Ecto neural progenitor cell (in vitro differentiated cells): ENCODE measurements at regions not wholly inside any gene's neighbourhood (a gene's known extent, or its start where the extent isn't known, plus 50 kb on each side); places are given as distances from the start of the nearest gene placed in this dataset.
"Not testable (repeated sequence)": the region's sequence is repeated elsewhere in the genome, so short reads cannot be mapped to it uniquely, and the experiment has no call there.

Experiments
- DNase-seq: peaks from one replicate; pipeline ENCODE4 v3.0.0-alpha.2; 2018; ENCODE audit warnings: low spot score

DNA sequence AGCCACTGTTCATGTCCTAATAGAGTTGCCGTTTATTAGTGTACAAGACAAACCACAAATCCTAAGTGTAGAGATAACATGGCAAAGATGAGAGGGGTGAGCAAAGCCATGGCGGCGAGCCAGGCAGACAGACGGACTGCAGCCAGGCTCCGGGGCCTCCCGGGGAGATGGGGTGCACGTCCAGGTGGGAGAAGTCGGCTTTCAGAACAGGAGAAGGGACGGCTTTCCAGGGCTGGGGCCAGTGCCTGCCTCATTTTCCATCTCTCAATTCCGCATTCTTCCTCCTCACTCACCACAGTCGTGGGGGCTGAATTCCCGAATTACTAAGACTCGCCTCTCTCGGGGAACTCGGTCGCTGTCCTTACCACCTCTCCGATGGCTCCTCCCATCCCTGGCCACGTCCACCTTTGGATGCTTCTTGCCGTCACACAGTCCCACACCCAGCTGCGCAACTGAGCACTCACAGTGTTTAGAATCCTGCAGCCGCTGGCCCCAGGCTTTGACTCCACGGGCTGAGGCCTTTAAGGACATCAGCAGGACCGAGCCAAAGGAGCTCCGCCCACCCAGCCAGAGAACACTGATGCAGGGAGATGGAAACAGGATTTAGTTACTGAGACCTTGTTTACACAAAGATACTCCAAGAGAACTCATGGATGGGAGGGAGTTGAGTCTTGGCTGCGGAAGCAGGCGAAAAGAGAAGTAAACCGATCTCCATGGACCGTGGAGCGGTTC lies 59.7 kb downstream of the RNF112 start:
- peak; percentile 65 for DNase-seq

DNA sequence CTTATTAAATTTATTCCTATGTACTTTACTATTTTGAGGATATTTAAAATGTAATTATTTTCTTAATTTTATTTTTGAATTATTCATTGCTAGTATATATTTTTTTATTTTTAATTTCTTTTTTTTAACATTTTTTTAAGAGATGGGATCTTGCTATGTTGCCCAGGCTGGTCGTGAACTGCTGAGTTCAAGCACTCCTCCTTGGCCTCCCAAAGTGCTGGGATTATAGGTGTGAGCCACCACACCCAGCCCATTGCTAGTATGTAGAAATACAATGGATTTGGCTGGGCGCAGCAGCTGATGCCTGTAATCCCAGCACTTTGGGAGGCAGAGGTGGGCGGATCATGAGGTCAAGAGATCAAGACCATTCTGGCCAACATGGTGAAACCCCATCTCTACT lies 59.2 kb upstream of the SLC47A1 start:
- DNase-seq, result not testable (repeated sequence)

DNA sequence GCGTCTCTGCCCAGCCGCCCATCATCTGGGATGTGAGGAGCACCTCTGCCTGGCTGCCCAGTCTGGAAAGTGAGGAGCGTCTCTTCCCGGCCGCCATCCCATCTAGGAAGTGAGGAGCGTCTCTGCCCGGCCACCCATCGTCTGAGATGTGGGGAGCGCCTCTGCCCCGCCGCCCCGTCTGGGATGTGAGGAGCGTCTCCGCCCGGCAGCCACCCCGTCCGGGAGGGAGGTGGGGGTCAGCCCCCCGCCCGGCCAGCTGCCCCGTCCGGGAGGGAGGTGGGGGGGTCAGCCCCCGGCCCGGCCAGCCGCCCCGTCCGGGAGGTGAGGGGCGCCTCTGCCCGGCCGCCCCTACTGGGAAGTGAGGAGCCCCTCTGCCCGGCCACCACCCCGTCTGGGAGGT lies 57.9 kb upstream of the SLC47A1 start:
- DNase-seq, result not testable (repeated sequence)

- no peak for DNase-seq
These were observed 51.1 kb upstream of the SLC47A1 start for GRCh38 chr17:19482576-19482975.
